Left lobe of liver (tissue), 2 donors: ENCODE measurements at regions not wholly inside any gene's neighbourhood (a gene's known extent, or its start where the extent isn't known, plus 50 kb on each side); places are given as distances from the start of the nearest gene placed in this dataset.
"Not testable (repeated sequence)": the region's sequence is repeated elsewhere in the genome, so short reads cannot be mapped to it uniquely, and the experiment has no call there.

ENCODE experiments used
- ATAC-seq: fragments of 200-7000 bp; cut with Tn5 transposase; one replicate; pipeline ENCODE4 v1.9.1; 2020; ENCODE audit warnings: mild to moderate bottlenecking, moderate library complexity
- DNase-seq: peaks from one replicate; pipeline ENCODE4 v3.0.0-alpha.2; 2020; ENCODE audit warnings: low spot score
- donor health status: DM: no; HTN: no; CAD: no; lungs with moderate emphysema.
- donor health status: DM: no; HTN: yes; CAD: no.

- DNase-seq (no peak), ATAC-seq (no peak)
Observed at GRCh38 chr1:4062041-4062440, 162.0 kb upstream of the C1orf174 start.

- no peak for DNase-seq
Observed at GRCh38 chr1:4062560-4062959, 162.5 kb upstream of the C1orf174 start.

GRCh38 chr1:4062992-4063391 is 162.9 kb upstream of the C1orf174 start:
- DNase-seq (no peak), ATAC-seq (no peak)

More at GRCh38 chr1:4062560-4062959, 162.5 kb upstream of the C1orf174 start:
- no peak for ATAC-seq

GRCh38 chr1:4063516-4063915 is 163.4 kb upstream of the C1orf174 start:
- ATAC-seq (no peak), DNase-seq (peak; percentile 24)

GRCh38 chr1:4064150-4064889 is 164.2 kb upstream of the C1orf174 start:
- no peak for ATAC-seq
- DNase-seq: no peak

- no peak for ATAC-seq
- DNase-seq: no peak
Observed at GRCh38 chr1:4066860-4067599, 167.0 kb upstream of the C1orf174 start.

GRCh38 chr1:4068076-4068475 is 168.0 kb upstream of the C1orf174 start:
- DNase-seq: no peak
- no peak for ATAC-seq

GRCh38 chr1:4071653-4072052 is 171.6 kb upstream of the C1orf174 start:
- no peak for DNase-seq
- ATAC-seq: no peak

GRCh38 chr1:4072481-4073153 is 172.5 kb upstream of the C1orf174 start:
- DNase-seq (no peak), ATAC-seq (no peak)

GRCh38 chr1:4075436-4076225 is 175.6 kb upstream of the C1orf174 start:
- no peak for ATAC-seq

GRCh38 chr1:4076346-4076745 is 176.3 kb upstream of the C1orf174 start:
- ATAC-seq (no peak), DNase-seq (peak; percentile 18)

More at GRCh38 chr1:4075436-4076225, 175.6 kb upstream of the C1orf174 start:
- peak; percentile 30 for DNase-seq

- DNase-seq: peak; percentile 19
- not testable (repeated sequence) for ATAC-seq
Observed at GRCh38 chr1:4078091-4078962, 178.3 kb upstream of the C1orf174 start.

- ATAC-seq: no peak
- peak; percentile 19 for DNase-seq
Observed at GRCh38 chr1:4079815-4080214, 179.7 kb upstream of the C1orf174 start.

GRCh38 chr1:4081806-4082711 is 182.0 kb upstream of the C1orf174 start:
- ATAC-seq: no peak
- DNase-seq: peak; percentile 37

GRCh38 chr1:4083231-4084047 is 183.4 kb upstream of the C1orf174 start:
- ATAC-seq: peak; percentile 17
- peak; percentile 35 for DNase-seq

GRCh38 chr1:4084048-4084431 is 184.0 kb upstream of the C1orf174 start:
- DNase-seq: peak; percentile 86

GRCh38 chr1:4084446-4084845 is 184.4 kb upstream of the C1orf174 start:
- no peak for ATAC-seq
- DNase-seq: peak; percentile 31

More at GRCh38 chr1:4084048-4084431, 184.0 kb upstream of the C1orf174 start:
- ATAC-seq: peak; percentile 86

GRCh38 chr1:4084896-4085295 is 184.8 kb upstream of the C1orf174 start:
- peak; percentile 29 for DNase-seq
- no peak for ATAC-seq
